ENCODE measurements at regions not wholly inside any gene's neighbourhood (a gene's known extent, or its start where the extent isn't known, plus 50 kb on each side); places are given as distances from the start of the nearest gene placed in this dataset.

GRCh38 chr12:127143020-127143419, 1124.0 kb upstream of the TMEM132C start:
- no peak for TF ChIP-seq CTCF (conservative IDR thresholded peaks at IDR 0.05 in 1 of 2, IDR thresholded peaks at IDR 0.05 in 1 of 2; ENCODE audit: extremely low read depth in 1 of 2, insufficient read depth in 1 of 2, low read depth in 1 of 2, low read length in 2 of 2)
- TF ChIP-seq EZH2 (IDR thresholded peaks at IDR 0.05; ENCODE audit: borderline replicate concordance, low read length): no peak

Data from mammary epithelial cell (primary cell).